ENCODE measurements at regions not wholly inside any gene's neighbourhood (a gene's known extent, or its start where the extent isn't known, plus 50 kb on each side); places are given as distances from the start of the nearest gene placed in this dataset.
"Not testable (repeated sequence)": the region's sequence is repeated elsewhere in the genome, so short reads cannot be mapped to it uniquely, and the experiment has no call there.

DNA sequence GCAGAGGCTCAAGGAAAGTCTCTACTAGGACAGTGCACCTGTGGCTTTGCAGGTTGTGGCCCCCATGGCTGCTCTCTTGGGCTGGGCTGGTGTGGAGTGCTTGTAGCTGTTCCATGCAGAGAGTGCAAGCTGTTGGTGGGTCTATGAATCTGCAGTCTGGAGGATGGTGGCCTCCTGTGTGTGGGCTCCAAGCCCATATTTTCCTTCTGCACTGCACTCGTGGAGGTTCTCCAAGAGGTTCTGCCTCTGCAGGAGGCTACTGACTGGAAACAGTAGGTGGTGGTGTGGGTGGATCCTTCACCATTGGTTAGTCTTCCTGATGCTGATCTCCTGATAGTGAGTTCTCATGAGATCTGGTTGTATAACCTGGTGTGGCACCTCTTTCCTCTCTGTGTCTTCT is 143.2 kb upstream of the ZNF519 start:
- H2AK5ac ChIP-seq (ENCODE audit: low read depth, low read length); H2BK15ac ChIP-seq (ENCODE audit: low read length); H3K4me2 ChIP-seq (ENCODE audit: insufficient read depth in 1 of 2, low read depth in 2 of 2, low read length in 2 of 2); H3K4me3 ChIP-seq (ENCODE audit: extremely low read depth in 1 of 4, insufficient read depth in 2 of 4, low read depth in 3 of 4, low read length in 4 of 4); H3K4ac ChIP-seq (replicated peaks; ENCODE audit: insufficient read length, low read depth, low read length); H2AFZ ChIP-seq (ENCODE audit: low read length); H3K56ac ChIP-seq (replicated peaks; ENCODE audit: insufficient read length, low read depth, low read length); DNase-seq (ENCODE audit: low read depth in 1 of 2, low spot score in 2 of 2); H2BK12ac ChIP-seq (ENCODE audit: low read depth, low read length); H2BK5ac ChIP-seq (ENCODE audit: low read depth, low read length); H4K91ac ChIP-seq (replicated peaks; ENCODE audit: insufficient read length, low read length); FAIRE-seq; H3K27ac ChIP-seq (ENCODE audit: low read depth, low read length); H3K27me3 ChIP-seq (replicated peaks in 1 of 4; ENCODE audit: control insufficient read depth in 3 of 4, extremely low read depth in 1 of 4, insufficient read depth in 3 of 4, low read length in 3 of 4); POLR2A ChIA-PET (ENCODE audit: partially characterized antibody); H4K8ac ChIP-seq (ENCODE audit: extremely low read depth, insufficient read depth, low read length); H3K23me2 ChIP-seq (ENCODE audit: low read depth, low read length); H3K18ac ChIP-seq (ENCODE audit: extremely low read depth, low read length); H2BK20ac ChIP-seq (ENCODE audit: low read length); H3K23ac ChIP-seq (ENCODE audit: insufficient read length); H4K5ac ChIP-seq (ENCODE audit: insufficient read length, low read depth, low read length); H3K79me1 ChIP-seq (ENCODE audit: low read depth, low read length); H2BK120ac ChIP-seq (replicated peaks; ENCODE audit: low read depth, low read length); H3K36me3 ChIP-seq (ENCODE audit: control insufficient read depth in 2 of 4, insufficient read depth in 4 of 4, low read length in 3 of 4); H3K14ac ChIP-seq (ENCODE audit: insufficient read length); H4K20me1 ChIP-seq (replicated peaks in 1 of 2; ENCODE audit: control insufficient read depth in 1 of 2, insufficient read depth in 2 of 2, low read length in 2 of 2); CTCF ChIA-PET (ENCODE audit: partially characterized antibody); H3K9ac ChIP-seq (replicated peaks in 1 of 4; ENCODE audit: extremely low read depth in 1 of 4, low read depth in 3 of 4, low read length in 3 of 4); H3K79me2 ChIP-seq (ENCODE audit: control insufficient read depth in 1 of 2, insufficient read depth in 2 of 2, low read length in 2 of 2); H3K4me1 ChIP-seq (replicated peaks in 1 of 4; ENCODE audit: control insufficient read depth in 3 of 4, insufficient read depth in 4 of 4, low read length in 3 of 4): not testable (repeated sequence)
- H3K9me3 ChIP-seq (ENCODE audit: insufficient read depth in 2 of 2, low read depth in 1 of 2, low read length in 1 of 2): peaks cover 8 to 62% of the 10 kb centered on the region in 2 experiments; a peak in 3 of 4 replicates
- WGBS, 2 experiments (ENCODE audit: extremely low coverage in 1 of 2, insufficient coverage in 1 of 2, insufficient read length in 1 of 2, insufficient replicate concordance in 2 of 2, low coverage in 1 of 2, low lambda C conversion rate in 2 of 2, missing lambda C conversion rate in 1 of 2): 50% methylated on average over 1 of the region's 1 CpG; no CpG with 5 or more reads in 1 of the 2 experiments

DNA sequence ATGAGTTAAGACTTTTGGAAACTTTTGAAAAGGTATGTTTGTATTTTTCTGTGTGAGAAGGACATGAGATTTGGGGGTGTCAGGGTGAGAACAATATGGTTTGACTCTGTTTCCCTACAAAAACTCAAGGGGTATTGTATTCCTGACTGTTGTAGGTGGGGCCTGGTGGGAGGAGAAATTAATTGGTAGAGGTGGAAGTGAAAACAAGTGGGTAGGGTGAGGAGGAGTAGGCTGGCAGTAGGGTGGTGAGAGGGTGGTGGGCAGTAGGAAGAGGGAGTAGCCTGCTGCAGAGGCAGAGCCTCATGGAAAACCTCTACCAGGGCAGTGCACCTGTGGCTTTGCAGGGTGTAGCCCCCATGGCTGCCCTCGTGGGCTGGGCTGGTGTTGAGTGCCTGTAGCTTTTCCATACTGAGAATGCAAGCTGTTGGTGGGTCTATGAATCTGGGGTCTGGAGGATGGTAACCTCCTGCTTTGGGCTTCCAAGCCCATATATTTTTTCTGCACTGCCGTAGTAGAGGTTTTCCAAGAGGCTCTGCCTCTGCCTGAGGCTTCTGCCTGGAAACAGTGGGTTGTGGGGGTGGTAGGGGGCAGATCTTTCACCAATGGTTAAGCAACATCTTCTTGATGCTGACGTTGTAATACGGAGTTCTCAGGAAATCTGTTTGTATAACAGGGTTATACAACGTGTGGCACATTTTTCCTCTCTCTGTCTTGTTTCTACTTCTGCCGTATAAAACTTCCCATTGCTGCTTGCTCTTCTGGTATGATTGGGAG is 133.6 kb upstream of the ZNF519 start:
- H4K20me1 ChIP-seq (replicated peaks in 1 of 2; ENCODE audit: control insufficient read depth in 1 of 2, insufficient read depth in 2 of 2, low read length in 2 of 2); POLR2A ChIA-PET (ENCODE audit: partially characterized antibody): not testable (repeated sequence)

More for the DNA sequence above, 133.6 kb upstream of the ZNF519 start:
- H3K4me2 ChIP-seq (ENCODE audit: insufficient read depth in 1 of 2, low read depth in 2 of 2, low read length in 2 of 2); H2BK15ac ChIP-seq (ENCODE audit: low read length); H3K23ac ChIP-seq (ENCODE audit: insufficient read length); H3K14ac ChIP-seq (ENCODE audit: insufficient read length); H4K8ac ChIP-seq (ENCODE audit: extremely low read depth, insufficient read depth, low read length); H2BK12ac ChIP-seq (ENCODE audit: low read depth, low read length); H2BK120ac ChIP-seq (replicated peaks; ENCODE audit: low read depth, low read length); H3K4me1 ChIP-seq (replicated peaks in 1 of 4; ENCODE audit: control insufficient read depth in 3 of 4, insufficient read depth in 4 of 4, low read length in 3 of 4); H3K23me2 ChIP-seq (ENCODE audit: low read depth, low read length); H3K56ac ChIP-seq (replicated peaks; ENCODE audit: insufficient read length, low read depth, low read length); H3K18ac ChIP-seq (ENCODE audit: extremely low read depth, low read length); H3K27ac ChIP-seq (ENCODE audit: low read depth, low read length); H4K5ac ChIP-seq (ENCODE audit: insufficient read length, low read depth, low read length); DNase-seq (ENCODE audit: low read depth in 1 of 2, low spot score in 2 of 2); H2AK5ac ChIP-seq (ENCODE audit: low read depth, low read length); H3K36me3 ChIP-seq (ENCODE audit: control insufficient read depth in 2 of 4, insufficient read depth in 4 of 4, low read length in 3 of 4); FAIRE-seq; H3K79me1 ChIP-seq (ENCODE audit: low read depth, low read length); H2AFZ ChIP-seq (ENCODE audit: low read length); H4K91ac ChIP-seq (replicated peaks; ENCODE audit: insufficient read length, low read length); CTCF ChIA-PET (ENCODE audit: partially characterized antibody); H3K4ac ChIP-seq (replicated peaks; ENCODE audit: insufficient read length, low read depth, low read length); H2BK5ac ChIP-seq (ENCODE audit: low read depth, low read length); H3K4me3 ChIP-seq (ENCODE audit: extremely low read depth in 1 of 4, insufficient read depth in 2 of 4, low read depth in 3 of 4, low read length in 4 of 4); H2BK20ac ChIP-seq (ENCODE audit: low read length); H3K79me2 ChIP-seq (ENCODE audit: control insufficient read depth in 1 of 2, insufficient read depth in 2 of 2, low read length in 2 of 2); H3K9ac ChIP-seq (replicated peaks in 1 of 4; ENCODE audit: extremely low read depth in 1 of 4, low read depth in 3 of 4, low read length in 3 of 4); H3K27me3 ChIP-seq (replicated peaks in 1 of 4; ENCODE audit: control insufficient read depth in 3 of 4, extremely low read depth in 1 of 4, insufficient read depth in 3 of 4, low read length in 3 of 4): not testable (repeated sequence)
- peaks cover 36 to 82% of the 10 kb centered on the region in 2 experiments for H3K9me3 ChIP-seq (ENCODE audit: insufficient read depth in 2 of 2, low read depth in 1 of 2, low read length in 1 of 2)
- 54% methylated on average over 6 of the region's 6 CpGs; no CpG with 5 or more reads in 1 of the 2 experiments for WGBS, 2 experiments (ENCODE audit: extremely low coverage in 1 of 2, insufficient coverage in 1 of 2, insufficient read length in 1 of 2, insufficient replicate concordance in 2 of 2, low coverage in 1 of 2, low lambda C conversion rate in 2 of 2, missing lambda C conversion rate in 1 of 2)

All from H1 (cell line).